ENCODE measurements at regions not wholly inside any gene's neighbourhood (a gene's known extent, or its start where the extent isn't known, plus 50 kb on each side); places are given as distances from the start of the nearest gene placed in this dataset.
"Not testable (repeated sequence)": the region's sequence is repeated elsewhere in the genome, so short reads cannot be mapped to it uniquely, and the experiment has no call there.

GRCh38 chr15:30761365-30761764 lies 135.4 kb downstream of the ARHGAP11B start:
- not testable (repeated sequence) for DNase-seq

- not testable (repeated sequence) for DNase-seq
Measured at GRCh38 chr15:30769390-30770124, 134.2 kb upstream of the FAN1 start.

- no peak for DNase-seq
Measured at GRCh38 chr15:30770759-30771158, 133.0 kb upstream of the FAN1 start.

GRCh38 chr15:30783019-30783418 lies 120.7 kb upstream of the FAN1 start:
- no peak for DNase-seq

GRCh38 chr15:30788595-30788994 lies 115.1 kb upstream of the FAN1 start:
- no peak for DNase-seq

- no peak for DNase-seq
Measured at GRCh38 chr15:30791239-30792175, 112.2 kb upstream of the FAN1 start.

GRCh38 chr15:30792843-30793242 lies 110.9 kb upstream of the FAN1 start:
- not testable (repeated sequence) for DNase-seq

- DNase-seq: no peak
Measured at GRCh38 chr15:30794388-30794787, 109.3 kb upstream of the FAN1 start.

GRCh38 chr15:30799565-30799964 lies 104.2 kb upstream of the FAN1 start:
- DNase-seq: not testable (repeated sequence)

- DNase-seq: not testable (repeated sequence)
Measured at GRCh38 chr15:30801140-30801895, 102.4 kb upstream of the FAN1 start.

- peak in 1 of 2 experiments; percentile 31 for DNase-seq
Measured at GRCh38 chr15:30802001-30802400, 101.7 kb upstream of the FAN1 start.

- DNase-seq: not testable (repeated sequence)
Measured at GRCh38 chr15:30803703-30804102, 100.0 kb upstream of the FAN1 start.

- no peak for DNase-seq
Measured at GRCh38 chr15:30816430-30816829, 87.3 kb upstream of the FAN1 start.

GRCh38 chr15:30823068-30823813 lies 80.5 kb upstream of the FAN1 start:
- DNase-seq: peak in 1 of 2 experiments; percentile 25

GRCh38 chr15:30824518-30825195 lies 79.1 kb upstream of the FAN1 start:
- peak; percentile 6 to 51 for DNase-seq

- no peak for DNase-seq
Measured at GRCh38 chr15:30827625-30828303, 76.0 kb upstream of the FAN1 start.

- not testable (repeated sequence) for DNase-seq
Measured at GRCh38 chr15:30828304-30828639, 75.4 kb upstream of the FAN1 start.

- no peak for DNase-seq
Measured at GRCh38 chr15:30830961-30831360, 72.8 kb upstream of the FAN1 start.

- not testable (repeated sequence) for DNase-seq
Measured at GRCh38 chr15:30833379-30833778, 70.3 kb upstream of the FAN1 start.

GRCh38 chr15:30841639-30842038 lies 62.1 kb upstream of the FAN1 start:
- not testable (repeated sequence) for DNase-seq

GRCh38 chr15:30842798-30843472 lies 60.8 kb upstream of the FAN1 start:
- DNase-seq: not testable (repeated sequence)
